Ovary (tissue), 3 donors: ENCODE measurements at regions not wholly inside any gene's neighbourhood (a gene's known extent, or its start where the extent isn't known, plus 50 kb on each side); places are given as distances from the start of the nearest gene placed in this dataset.
"Not testable (repeated sequence)": the region's sequence is repeated elsewhere in the genome, so short reads cannot be mapped to it uniquely, and the experiment has no call there.

ENCODE experiments used
- POLR2A ChIP-seq: fragments of 450-650 bp; IDR thresholded peaks from one replicate; pipeline ENCODE4 v1.6.1; 2017; ENCODE audit warnings: antibody characterized with exemption, mild to moderate bottlenecking, moderate library complexity
- TF ChIP-seq, protein P1 (sequence below), 3 donors: fragments of 450-650 bp in 2 of 3; fragments of 200-600 bp in 1 of 3; IDR thresholded peaks; one replicate each; pipeline versions ENCODE4 v1.5.1 to v1.8.0; 2016 to 2022; ENCODE audit warnings: antibody characterized with exemption in 3 of 3, mild to moderate bottlenecking in 1 of 3
- donor health status: DM: no; HTN: no; CAD: no.

DNA sequence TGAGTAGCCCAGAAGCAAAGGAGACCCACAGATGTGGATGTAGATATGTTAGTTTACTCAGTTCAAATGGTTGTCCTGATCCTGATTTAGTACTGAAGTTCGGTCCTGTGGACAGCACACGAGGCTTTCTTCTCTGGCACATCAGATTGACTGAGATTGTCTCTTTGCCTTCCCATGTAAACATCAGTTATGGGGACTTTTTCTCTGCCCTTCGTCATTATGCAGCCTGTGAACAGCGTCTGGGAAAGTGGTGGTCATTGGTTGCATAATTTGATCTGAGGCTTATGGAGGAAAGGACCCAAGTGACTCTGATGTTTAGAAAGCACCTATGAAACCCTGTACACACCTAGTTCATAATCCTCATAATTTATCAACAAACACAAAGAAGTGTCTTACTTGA, 264.5 kb upstream of the SGCG start:
- not testable (repeated sequence) for TF ChIP-seq POLR2A
- TF ChIP-seq, protein P1, sequence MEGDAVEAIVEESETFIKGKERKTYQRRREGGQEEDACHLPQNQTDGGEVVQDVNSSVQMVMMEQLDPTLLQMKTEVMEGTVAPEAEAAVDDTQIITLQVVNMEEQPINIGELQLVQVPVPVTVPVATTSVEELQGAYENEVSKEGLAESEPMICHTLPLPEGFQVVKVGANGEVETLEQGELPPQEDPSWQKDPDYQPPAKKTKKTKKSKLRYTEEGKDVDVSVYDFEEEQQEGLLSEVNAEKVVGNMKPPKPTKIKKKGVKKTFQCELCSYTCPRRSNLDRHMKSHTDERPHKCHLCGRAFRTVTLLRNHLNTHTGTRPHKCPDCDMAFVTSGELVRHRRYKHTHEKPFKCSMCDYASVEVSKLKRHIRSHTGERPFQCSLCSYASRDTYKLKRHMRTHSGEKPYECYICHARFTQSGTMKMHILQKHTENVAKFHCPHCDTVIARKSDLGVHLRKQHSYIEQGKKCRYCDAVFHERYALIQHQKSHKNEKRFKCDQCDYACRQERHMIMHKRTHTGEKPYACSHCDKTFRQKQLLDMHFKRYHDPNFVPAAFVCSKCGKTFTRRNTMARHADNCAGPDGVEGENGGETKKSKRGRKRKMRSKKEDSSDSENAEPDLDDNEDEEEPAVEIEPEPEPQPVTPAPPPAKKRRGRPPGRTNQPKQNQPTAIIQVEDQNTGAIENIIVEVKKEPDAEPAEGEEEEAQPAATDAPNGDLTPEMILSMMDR (IDR thresholded peaks at IDR 0.05) = not testable (repeated sequence)
